Stimulated activated CD4-positive, alpha-beta T cell treated with anti-CD3 and anti-CD28 coated beads, Interleukin-12 subunit alpha, Interleukin-12 subunit beta, amount 100 ng/mL, for 48 hours (primary cell): ENCODE measurements at regions not wholly inside any gene's neighbourhood (a gene's known extent, or its start where the extent isn't known, plus 50 kb on each side); places are given as distances from the start of the nearest gene placed in this dataset.

Source experiments
- DNase-seq, 3 donors: peaks; one replicate each; pipeline ENCODE4 v3.0.0-alpha.2; 2020; ENCODE audit warnings: low read depth in 2 of 3, low spot score in 1 of 3

DNA sequence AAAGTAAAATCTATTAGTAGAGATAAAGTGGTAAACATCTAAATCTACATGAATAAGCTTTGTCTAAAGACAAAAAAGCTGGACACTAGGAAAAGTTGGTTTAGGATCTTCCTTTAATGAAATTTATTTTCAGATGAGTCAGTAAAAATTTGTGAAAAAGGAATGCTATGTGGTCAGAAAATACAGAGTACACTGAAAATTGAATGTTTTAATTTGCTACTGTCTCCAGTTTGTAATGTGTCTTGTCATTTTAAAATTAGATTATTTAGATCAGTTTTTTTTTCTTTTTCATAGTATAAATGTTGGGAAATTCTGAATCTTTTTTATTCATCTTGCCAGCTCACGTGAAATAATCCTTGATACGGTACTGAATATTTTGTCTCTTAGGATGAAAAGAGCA is 56.9 kb downstream of the SLITRK6 start:
- DNase-seq, result no peak

DNA sequence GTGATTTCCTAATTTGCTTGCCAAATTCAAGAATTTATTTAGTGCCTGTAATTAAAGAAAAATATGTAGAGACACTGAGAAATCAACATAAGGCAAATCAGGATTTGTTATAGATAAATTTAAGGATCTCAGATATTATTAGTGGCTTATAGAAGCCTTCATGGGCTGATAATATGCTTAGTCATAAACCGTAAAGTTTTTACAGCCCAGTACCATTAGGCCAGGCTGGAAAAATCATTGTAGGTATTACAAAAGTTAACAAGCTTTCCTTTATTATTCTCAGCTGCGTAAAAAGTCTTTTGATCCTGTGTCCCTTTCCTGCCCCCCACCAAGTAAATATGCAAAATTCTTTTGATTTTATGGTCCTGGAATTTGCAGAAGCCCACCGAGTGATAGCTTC is 58.2 kb downstream of the SLITRK6 start:
- no peak for DNase-seq

DNA sequence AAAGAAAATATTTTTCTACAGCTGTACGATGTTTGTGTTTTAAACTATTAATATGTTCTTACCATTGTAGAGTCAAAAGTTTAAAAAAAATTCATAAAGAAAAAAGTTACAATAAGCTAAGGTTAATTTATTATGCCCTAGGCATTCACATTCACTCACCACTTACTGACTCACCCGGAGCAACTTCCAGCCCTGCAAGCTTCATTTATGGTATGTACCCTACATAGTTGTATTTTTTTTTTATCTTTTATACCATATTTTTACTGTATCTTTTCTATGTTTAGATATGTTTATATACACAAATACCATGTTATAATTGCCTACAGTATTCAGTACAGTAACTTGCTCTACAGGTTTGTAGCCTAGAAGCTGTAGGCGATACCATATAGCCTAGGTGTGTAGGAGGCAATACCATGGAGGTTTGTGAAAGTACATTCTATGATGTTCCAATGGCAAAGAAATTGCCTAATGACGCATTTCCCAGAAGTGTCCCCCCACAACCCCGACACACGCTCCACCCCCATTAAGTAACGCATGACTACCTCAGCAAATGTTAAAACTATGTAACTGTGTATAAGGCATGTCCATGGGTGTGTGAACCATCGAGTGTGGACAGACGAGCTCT is 60.4 kb downstream of the SLITRK6 start:
- DNase-seq, result no peak

DNA sequence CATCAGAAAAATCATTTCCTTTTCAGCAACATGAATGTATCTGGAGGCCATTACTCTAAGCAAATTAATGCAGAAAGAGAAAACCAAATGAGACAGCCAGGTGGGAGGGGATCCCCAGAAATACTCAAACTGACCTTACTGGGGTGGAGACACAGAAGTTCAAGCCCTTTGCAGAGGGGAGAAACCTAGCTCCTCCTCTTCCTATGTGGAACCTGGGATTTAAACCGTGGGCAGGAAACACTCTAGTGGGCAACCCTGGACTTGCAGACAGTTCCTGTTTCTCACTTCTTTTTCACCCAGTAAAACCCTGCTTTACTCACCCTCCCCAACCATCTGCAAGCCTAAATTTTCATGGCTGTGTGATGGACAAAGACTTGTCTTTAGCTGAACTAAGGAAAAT is 61.3 kb downstream of the SLITRK6 start:
- no peak for DNase-seq

DNA sequence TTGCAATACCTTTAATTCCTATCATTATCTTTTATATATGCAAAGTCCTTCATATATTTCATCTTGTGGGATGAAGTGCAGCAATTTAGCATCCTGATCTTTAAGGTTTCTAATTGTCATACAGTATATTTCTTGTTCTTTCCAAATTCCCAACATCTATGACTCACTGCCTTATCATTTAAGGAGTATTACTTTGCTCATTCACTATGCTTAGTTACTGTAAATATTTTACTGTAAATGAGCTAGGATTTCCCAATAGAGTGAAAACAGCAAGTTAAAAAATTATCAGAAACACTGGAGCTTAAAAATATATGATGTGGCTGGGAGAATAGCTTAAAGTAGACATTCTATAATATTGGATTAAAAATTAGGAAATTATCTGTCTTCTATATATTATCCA is 69.9 kb downstream of the SLITRK6 start:
- no peak for DNase-seq

DNA sequence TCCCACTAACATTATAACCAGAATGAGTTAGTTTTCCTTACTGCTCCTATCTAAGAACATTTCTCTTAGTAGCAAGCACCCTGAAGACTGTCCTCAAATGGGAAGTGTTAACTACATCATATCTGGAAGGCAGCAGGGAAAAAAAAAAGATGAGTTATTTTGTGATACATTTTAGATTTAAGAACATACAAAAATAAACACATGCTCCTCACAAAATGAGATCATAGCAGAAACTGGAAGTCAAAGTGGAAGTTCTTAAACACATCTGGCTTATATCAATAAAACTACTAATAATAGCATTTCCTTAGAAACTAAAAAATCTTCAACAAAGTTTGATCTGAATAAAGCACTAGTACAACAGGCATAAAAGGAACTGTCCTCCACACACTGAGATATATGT is 70.4 kb downstream of the SLITRK6 start:
- no peak for DNase-seq

DNA sequence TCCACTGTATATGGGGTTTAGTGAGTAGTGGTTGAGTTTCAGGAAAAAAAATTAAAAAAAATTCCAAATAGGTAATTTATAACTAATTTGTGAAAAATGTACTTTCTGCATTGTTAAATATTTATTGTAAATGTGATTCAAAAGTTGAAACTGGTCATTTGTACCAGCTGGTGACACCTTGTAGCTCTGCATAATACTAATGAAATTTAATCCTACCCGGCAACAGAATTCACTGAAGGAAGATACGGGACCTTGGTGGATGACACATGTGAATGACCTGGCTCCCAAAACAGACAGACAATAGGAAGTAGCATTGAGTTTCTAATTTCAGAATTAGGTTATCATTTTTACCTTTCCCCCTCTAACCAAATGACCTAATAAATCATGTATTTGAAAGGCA is 73.8 kb downstream of the SLITRK6 start:
- no peak for DNase-seq

DNA sequence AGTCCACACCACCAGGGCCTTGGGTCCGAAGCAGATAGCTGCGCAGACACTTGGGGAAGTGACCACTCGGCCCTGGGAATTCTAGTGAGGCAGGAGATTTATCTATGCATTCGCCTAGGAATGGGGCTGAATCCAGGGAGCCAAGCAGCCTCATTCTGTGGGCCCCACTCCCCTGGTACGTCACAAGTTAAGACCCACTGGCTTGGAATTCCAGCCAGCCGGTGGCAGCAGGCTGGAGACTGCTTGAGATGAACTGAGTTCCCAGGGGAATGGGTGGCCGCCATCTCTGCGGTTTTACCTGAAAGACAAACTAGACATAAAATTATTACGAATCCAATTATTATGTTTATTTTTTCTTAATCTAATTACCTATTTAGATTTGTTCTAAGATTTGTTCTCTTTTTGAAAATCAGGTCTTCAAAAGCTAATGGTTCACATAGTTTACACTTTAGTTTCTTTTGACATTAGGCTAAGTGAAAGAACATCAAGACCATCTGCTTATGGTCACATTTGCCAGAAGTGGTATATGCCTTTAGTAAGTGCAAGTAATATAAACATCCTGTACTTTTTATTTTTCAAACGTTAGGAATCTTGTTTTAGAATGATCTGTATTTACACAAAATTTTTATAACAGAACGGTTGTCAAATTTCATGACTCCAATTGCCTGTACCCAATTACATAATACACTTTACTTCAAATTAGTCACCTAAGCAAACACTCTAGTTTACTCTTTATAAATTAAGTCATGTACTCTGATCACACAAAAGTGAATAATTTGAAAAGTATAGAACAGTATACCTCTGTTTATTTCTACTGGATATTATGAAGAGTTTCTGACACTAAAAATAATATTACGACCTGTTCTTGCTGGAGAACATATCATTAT is 74.4 kb downstream of the SLITRK6 start:
- no peak for DNase-seq

DNA sequence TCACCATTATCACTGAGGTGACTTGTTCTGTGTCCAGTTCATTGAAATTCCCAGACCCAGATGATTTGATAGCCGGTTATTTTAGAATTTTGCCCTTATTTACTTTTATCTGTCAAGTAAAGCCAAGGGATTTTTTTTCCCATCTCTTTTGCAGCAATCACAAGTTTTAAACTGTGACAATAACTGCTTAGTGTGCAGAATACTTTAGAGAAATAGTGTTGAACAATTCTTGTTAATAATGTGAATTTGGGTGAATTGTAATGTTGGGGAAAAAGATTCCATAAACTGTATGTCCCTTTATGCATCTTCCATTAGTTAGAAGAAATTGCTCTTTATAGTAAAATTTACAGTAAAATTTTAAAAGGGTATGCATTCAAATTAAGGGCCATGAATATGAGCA is 79.5 kb downstream of the SLITRK6 start:
- DNase-seq, result no peak

DNA sequence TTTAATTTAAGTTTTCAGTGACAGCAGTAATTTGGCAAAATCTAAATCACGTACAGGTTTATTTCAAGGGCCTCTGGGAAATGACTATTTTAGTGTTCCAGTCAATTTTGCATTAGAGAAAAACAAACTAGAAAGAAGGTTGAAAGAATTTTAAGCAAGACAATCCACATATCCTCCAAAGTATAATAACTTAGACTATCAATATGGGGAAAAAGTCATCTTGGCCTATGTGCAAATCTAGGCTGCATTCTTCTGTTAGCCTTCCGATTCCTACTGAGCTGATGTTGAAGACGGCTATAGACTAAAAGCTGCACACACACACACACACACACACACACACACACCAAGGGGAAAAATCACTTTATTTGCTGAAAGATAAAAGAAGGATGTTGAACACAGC is 81.3 kb downstream of the SLITRK6 start:
- no peak for DNase-seq

DNA sequence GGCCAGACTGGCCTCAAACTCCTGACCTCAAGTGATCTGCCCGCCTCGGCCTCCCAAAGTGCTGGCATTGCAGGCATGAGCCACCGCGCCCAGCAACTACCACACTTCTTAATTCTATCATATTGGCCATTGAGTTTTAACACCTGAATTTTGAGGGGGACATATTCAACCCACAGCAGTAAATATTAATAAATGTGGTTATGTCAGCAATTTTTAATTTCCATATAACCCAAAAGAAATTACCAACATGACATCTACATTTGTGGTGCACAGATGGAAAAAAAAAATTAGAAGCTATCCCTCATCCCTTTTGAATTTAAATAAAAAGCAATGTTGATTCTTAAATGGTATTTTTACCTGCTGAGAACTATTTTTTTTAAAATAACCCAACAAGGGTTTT is 88.7 kb downstream of the SLITRK6 start:
- DNase-seq, result no peak

DNA sequence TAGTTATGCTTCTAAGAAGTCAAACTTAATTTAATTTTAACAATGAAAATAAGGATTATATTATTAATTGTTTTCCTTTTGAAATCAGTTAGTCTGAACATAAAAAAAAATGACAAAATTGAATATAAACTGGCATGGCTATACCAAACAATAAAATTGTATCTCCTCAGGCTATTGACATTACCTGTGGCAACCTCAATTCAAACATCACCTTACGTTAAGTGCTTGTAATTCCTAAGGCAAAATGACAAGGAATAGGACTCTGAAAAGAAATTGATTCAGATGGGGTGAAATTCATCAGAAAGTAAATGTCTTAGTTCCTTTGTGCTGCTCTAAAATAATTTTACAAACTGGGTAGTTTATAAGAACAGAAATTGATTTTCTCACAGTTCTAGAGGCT is 89.5 kb downstream of the SLITRK6 start:
- DNase-seq, result no peak

DNA sequence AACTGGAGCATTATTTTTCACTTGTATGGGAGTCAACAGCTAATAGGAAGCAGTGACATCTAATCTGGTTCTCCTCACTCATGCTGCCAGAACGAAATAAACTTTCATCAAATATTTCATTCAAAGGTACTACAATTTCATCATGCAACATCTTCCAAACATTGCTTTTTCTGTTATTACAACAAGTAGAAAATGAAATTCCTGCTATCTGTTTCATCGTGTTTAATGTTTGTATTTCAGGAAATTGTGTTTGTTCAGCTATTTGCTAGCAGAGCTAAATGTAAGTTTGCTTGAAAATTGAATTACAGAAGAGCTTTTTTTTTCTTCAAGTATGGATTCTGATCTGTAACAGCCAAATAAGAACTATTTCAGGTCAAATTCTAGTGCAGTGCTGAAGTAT is 90.1 kb downstream of the SLITRK6 start:
- DNase-seq, result no peak

DNA sequence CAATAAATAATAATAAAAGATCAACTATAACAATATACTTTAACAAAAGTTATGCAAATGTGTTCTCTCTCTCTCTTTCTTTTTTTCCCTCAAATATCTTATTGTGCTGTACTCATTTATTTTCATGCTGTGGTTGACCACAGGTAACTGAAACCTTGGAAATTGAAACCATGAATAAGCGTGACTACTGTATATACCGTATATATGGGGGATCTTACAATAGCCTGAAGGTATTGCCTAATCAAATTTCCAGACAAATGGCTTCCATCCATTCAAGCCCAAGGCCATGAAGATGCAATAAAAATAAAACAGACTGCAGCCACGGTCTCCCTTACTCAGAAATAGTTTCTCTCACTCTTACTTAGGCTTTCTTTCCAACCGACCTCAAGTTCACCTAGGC is 98.3 kb downstream of the SLITRK6 start:
- DNase-seq, result no peak

DNA sequence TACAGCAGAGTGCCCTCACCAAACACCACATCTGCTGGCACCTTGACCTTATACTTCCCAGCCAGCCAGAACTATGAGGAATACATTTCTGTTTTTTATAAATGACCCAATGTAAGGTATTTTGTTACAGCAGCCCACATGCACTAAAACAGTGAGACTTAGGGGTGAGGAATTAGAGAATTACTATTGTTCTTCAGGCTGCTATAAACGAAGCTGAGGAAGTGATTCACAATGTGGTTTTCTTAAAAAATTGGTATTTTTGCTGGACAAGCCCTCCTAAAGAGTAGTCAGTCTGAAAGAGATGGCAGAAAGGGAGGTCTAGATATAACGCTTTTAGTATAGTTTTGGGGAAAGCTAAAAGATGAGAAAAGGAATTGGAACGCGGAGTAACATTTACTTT is 101.0 kb downstream of the SLITRK6 start:
- DNase-seq, result no peak

DNA sequence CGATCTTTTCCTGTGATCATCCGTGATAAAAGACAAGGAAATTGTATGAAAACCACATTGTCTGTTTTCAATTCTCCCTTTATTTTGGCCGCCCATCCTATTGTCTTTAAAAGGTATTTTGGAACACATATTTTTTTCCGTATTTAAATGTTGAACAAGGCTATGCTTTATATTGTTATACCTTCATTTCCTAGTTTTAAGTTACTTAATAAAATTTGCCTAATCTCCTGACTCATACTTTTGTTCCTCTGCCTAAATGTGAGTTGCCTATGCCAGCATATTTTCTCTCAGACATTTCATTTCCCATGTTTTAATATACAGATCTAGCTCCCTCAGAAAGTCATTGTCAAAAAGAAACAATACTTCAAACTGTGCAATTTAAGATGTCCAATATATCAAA is 104.2 kb downstream of the SLITRK6 start:
- no peak for DNase-seq

DNA sequence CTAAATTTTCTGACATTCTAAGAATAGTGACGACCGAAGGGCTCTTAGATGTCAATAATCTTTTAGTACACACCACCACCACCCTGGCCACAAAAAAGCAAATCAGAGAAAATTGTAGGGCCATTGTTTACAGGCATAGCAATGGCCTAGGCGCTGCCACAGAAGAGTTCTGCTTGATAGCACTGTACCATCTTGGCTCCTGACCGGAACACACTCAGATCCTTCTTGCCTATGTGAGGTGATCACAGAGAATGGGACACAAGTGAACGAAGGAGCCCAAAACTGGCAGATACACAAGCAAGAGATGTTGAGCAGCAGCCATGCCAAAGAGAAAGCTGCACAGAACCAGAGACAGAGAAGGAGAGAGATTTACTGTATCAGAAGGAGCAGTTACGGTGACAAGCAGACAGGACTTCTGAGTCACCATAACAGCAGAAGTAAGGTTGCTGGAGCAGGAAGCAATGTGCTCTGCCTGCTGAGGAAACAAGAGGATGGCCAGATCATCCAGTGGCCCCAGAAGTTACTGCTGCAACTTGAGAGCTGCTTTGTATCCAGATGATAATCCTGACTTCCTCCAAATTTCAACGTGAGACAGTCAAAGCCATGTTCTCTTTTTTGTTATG is 105.2 kb downstream of the SLITRK6 start:
- DNase-seq, result no peak

DNA sequence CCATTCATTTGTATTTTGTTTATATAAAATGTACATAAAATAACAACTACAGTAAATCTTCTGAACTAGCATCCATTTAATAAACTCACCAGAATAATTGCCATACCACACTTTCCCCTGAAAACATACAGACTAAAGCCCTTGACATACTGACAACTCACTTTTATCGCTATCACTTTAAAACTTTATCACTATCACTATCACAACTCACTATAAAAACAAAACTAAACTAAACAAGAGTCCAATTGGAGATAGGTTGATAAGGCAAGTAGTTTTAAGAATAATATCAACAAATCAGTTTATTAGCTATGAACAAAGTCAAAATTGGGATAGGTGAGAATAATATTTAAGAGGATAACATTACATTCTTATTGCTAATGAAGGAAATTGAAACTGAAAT is 108.9 kb downstream of the SLITRK6 start:
- DNase-seq, result no peak

DNA sequence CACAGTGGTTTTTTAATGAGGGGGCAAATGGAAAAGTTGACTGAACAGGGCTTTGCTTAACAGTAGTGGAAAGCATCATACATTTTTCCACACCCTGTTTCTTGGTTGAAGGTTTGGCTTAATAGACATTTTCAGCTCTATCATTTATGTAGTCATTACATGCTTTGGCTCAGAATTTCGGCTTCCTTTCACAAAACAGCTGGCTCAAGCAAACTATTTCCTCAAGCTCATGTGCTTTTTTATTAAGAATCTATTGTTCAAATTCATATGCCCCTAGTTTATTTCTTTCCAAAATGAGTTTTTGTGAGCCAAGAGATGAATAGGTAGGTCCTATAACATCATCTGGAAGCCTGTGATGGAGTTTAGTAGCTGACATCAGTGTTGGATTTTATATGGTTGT is 113.8 kb downstream of the SLITRK6 start:
- DNase-seq, result no peak

DNA sequence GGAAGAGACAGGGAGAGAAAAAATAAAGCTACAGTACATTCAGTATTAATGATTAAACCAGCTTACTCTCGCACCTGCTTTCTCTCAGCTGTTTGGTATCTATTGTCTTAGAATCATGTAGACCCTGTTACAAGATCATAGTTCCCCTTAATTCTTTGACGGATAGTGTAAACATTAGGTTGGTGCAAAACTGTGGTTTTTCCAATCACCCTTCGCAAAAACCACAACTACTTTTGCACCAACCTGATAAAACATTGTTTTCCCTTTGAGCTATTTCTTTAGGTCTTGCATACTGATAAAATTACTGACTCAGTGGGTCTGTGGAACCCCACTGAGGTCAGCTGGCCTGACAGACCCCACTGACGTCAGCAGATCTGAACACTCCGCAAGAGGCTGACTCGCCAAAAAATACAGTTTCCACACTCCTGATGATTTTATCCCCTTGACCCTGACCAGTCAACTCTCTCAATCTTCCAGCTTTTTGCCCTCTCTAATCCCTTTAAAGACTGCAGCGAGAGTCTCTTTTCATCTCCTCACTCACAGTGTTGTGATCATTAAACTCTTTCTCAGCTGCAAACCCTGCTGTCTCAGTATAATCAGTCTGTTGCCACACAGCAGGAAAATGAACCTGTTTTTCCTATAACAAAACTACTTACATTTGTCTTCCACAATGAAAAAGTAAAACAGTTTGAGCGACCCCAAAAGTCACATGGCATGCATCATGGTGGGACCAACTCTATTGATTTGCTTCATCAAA is 123.9 kb downstream of the SLITRK6 start:
- no peak for DNase-seq

DNA sequence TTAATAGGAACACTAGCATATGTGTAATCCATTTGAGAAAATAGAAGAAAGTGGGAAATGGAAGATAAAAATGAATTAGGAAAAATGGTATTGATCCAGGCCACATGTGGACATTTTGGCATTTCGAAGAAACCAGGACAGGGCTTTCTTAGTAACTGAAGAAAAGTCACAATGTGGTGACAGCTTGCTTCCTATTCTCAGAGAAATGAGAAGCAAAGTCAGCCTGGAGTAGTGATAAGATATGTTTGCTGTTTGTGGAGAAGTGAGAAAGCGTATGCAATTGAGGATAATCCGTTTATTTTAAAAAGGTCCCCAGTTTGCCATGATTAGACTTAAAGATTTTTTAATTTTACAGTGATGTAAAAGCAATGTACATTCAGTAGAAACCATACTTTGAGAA is 127.9 kb downstream of the SLITRK6 start:
- DNase-seq, result no peak

DNA sequence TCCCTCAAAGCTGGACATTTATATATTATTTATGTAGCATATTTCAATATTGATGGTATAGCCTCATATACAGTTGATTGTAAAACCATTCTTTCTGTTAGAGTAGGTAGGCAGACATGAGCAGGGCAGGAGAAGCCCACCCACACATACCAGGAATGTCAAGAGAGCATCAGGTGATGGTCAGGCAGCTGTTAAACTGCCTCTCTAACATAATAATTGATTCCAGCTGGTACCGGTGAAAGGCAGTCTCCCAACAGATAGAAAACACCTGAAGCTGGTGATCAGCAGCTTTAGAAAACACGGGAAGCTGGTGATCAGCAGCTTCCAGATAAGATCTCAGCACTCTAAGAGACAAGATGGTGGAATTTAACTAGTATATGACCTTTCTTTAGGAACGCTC is 132.9 kb downstream of the SLITRK6 start:
- DNase-seq, result no peak
